Hepatocyte (in vitro differentiated cells): ENCODE measurements at regions not wholly inside any gene's neighbourhood (a gene's known extent, or its start where the extent isn't known, plus 50 kb on each side); places are given as distances from the start of the nearest gene placed in this dataset.

Source experiments
- CTCF ChIP-seq: fragments of 200-600 bp; sonication (generic); IDR thresholded peaks from 2 replicates; pipeline ENCODE4 v1.5.1; 2016; ENCODE audit warnings: antibody characterized with exemption, mild to moderate bottlenecking; ENCODE audit not compliant: poor library complexity
- EZH2 ChIP-seq: fragments of 200-600 bp; sonication (generic); IDR thresholded peaks from 2 replicates; pipeline ENCODE4 v1.6.1; 2016; ENCODE audit warnings: antibody characterized with exemption, mild to moderate bottlenecking, borderline replicate concordance
- EZH2phosphoT487 ChIP-seq: fragments of 200-600 bp; sonication (generic); IDR thresholded peaks from one replicate; pipeline ENCODE4 v1.6.1; 2018; ENCODE audit warnings: antibody characterized with exemption, mild to moderate bottlenecking, low read depth, moderate library complexity; ENCODE audit not compliant: unreplicated experiment, severe bottlenecking

- TF ChIP-seq CTCF (no peak), EZH2phosphoT487 (no peak), EZH2 (no peak)
Observed at GRCh38 chrX:39030636-39031035, 229.4 kb downstream of the MID1IP1 start.
